HepG2 (cell line): ENCODE measurements at regions not wholly inside any gene's neighbourhood (a gene's known extent, or its start where the extent isn't known, plus 50 kb on each side); places are given as distances from the start of the nearest gene placed in this dataset.

ENCODE experiments used
- ATAC-seq: fragments of 200-7000 bp; cut with Tn5 transposase; 3 replicates; pipeline ENCODE4 v1.9.1; 2020; ENCODE audit warnings: mild to moderate bottlenecking, moderate library complexity
- BruUV-seq: library from RNA; stranded (reverse); fragments of 400-500 nt; replicated peaks from 2 replicates; lab custom pipeline; 2021; lab: Mats Ljungman, UMichigan
- CTCF ChIA-PET: fragments of 300-600 bp; formaldehyde crosslinking; extraction: SDS; loops from one replicate; lab custom pipeline; 2021; ENCODE audit warnings: low total read pairs, inconsistent platforms, low intra/inter-chr PET ratio; lab: Yijun Ruan, JAX
- POLR2A ChIA-PET: fragments of 350-600 bp; sonication (Branson Sonifier 250); formaldehyde crosslinking; loops from one replicate; lab custom pipeline; 2020; ENCODE audit warnings: antibody characterized with exemption, inconsistent platforms; lab: Yijun Ruan, JAX
- DNase-seq: peaks from one replicate; pipeline ENCODE4 v3.0.0-alpha.2; 2015; ENCODE audit warnings: low spot score
- FAIRE-seq: peaks from 3 replicates; lab custom pipeline; 2011; peaks lifted over from hg19 to GRCh38; lab: Jason Lieb, UNC
- H2AFZ ChIP-seq: one replicate; pipeline ENCODE4 v1.6.1; 2011; ENCODE audit warnings: low read length, inconsistent platforms
- H3K27ac ChIP-seq: fragments of 300-600 bp; 3 replicates; pipeline ENCODE4 v1.8.0; 2011; ENCODE audit warnings: mixed run types, mild to moderate bottlenecking, mixed read lengths, low read length, inconsistent platforms; ENCODE audit not compliant: insufficient read depth; ENCODE audit errors: extremely low read length
- H3K27me3 ChIP-seq, 2 experiments: fragments of 200-600 bp in 1 of 2; 2 replicates in 1 of 2; 3 replicates in 1 of 2; pipeline versions ENCODE4 v1.6.0 to v1.8.0; 2011; ENCODE audit warnings: low read length in 2 of 2, mild to moderate bottlenecking in 2 of 2, moderate library complexity in 2 of 2, inconsistent platforms in 1 of 2; ENCODE audit not compliant: insufficient read depth in 2 of 2, control insufficient read depth in 1 of 2
- H3K36me3 ChIP-seq, 2 experiments: fragments of 200-600 bp in 1 of 2; replicated peaks in 1 of 2; 2 replicates in 1 of 2; 3 replicates in 1 of 2; pipeline versions ENCODE4 v1.5.1 to v1.8.0; 2011; ENCODE audit warnings: low read length in 2 of 2, inconsistent platforms in 1 of 2; ENCODE audit not compliant: insufficient read depth in 2 of 2, control insufficient read depth in 1 of 2
- H3K4me1 ChIP-seq: 2 replicates; pipeline ENCODE4 v1.5.1; 2012; ENCODE audit warnings: low read length, inconsistent platforms; ENCODE audit not compliant: insufficient read depth
- H3K4me2 ChIP-seq: 2 replicates; pipeline ENCODE4 v1.6.0; 2011; ENCODE audit warnings: low read depth, low read length, inconsistent platforms
- H3K4me3 ChIP-seq, 3 experiments: fragments of 200-600 bp in 1 of 3; sonication (generic), shearing (Covaris generic) in 1 of 3; replicated peaks in 1 of 3; 2 replicates each; pipeline ENCODE4 v1.5.1; 2011 to 2016; ENCODE audit warnings: low read length in 3 of 3, inconsistent platforms in 2 of 3, low read depth in 2 of 3, mild to moderate bottlenecking in 2 of 3, control low read depth in 1 of 3, mixed read lengths in 1 of 3; ENCODE audit not compliant: insufficient read depth in 1 of 3
- H3K79me2 ChIP-seq: one replicate; pipeline ENCODE4 v1.6.1; 2011; ENCODE audit warnings: low read length, inconsistent platforms; ENCODE audit not compliant: insufficient read depth
- H3K9ac ChIP-seq: 2 replicates; pipeline ENCODE4 v1.6.0; 2011; ENCODE audit warnings: mild to moderate bottlenecking, low read depth, low read length, inconsistent platforms; ENCODE audit not compliant: insufficient read depth
- H3K9me3 ChIP-seq: 2 replicates; pipeline ENCODE4 v1.5.1; 2012; ENCODE audit warnings: mild to moderate bottlenecking, low read length
- H4K20me1 ChIP-seq: 2 replicates; pipeline ENCODE4 v1.6.0; 2011; ENCODE audit warnings: inconsistent platforms, mild to moderate bottlenecking, low read length, moderate library complexity; ENCODE audit not compliant: insufficient read depth
- ETV6 ChIP-seq: sonication (generic); formaldehyde crosslinking; conservative IDR thresholded peaks from 2 replicates; pipeline ENCODE4 v1.4.0; 2020; ENCODE audit warnings: missing genetic modification reagents
- IKZF4 ChIP-seq: sonication (generic); formaldehyde crosslinking; IDR thresholded peaks from 2 replicates; pipeline ENCODE4 v1.5.1; 2020; ENCODE audit warnings: borderline replicate concordance, mild to moderate bottlenecking, low read depth, missing genetic modification reagents; ENCODE audit errors: not compliant biosample characterization
- ISX ChIP-seq: sonication (generic); formaldehyde crosslinking; conservative IDR thresholded peaks from 2 replicates; pipeline ENCODE4 v1.5.0; 2020; ENCODE audit warnings: missing genetic modification reagents
- SMYD3 ChIP-seq: sonication (generic); formaldehyde crosslinking; IDR thresholded peaks from 2 replicates; pipeline ENCODE4 v1.8.1; 2023; ENCODE audit warnings: mild to moderate bottlenecking, missing genetic modification reagents
- ZBTB3 ChIP-seq: sonication (generic); formaldehyde crosslinking; IDR thresholded peaks from 2 replicates; pipeline ENCODE4 v1.4.0; 2020; ENCODE audit warnings: low read depth, mild to moderate bottlenecking, moderate library complexity, missing genetic modification reagents, borderline replicate concordance
- ZEB1 ChIP-seq: IDR thresholded peaks from 2 replicates; pipeline ENCODE4 v1.6.1; 2012; ENCODE audit warnings: mild to moderate bottlenecking, low read depth, inconsistent platforms; ENCODE audit not compliant: insufficient replicate concordance
- ZFX ChIP-seq: sonication (generic); formaldehyde crosslinking; IDR thresholded peaks from 2 replicates; pipeline ENCODE4 v1.4.0; 2020; ENCODE audit warnings: mild to moderate bottlenecking, low read depth, missing genetic modification reagents, moderate library complexity
- ZNF350 ChIP-seq: sonication (generic); formaldehyde crosslinking; IDR thresholded peaks from 2 replicates; pipeline ENCODE4 v1.4.0; 2020; ENCODE audit warnings: mild to moderate bottlenecking, low read depth, missing genetic modification reagents, borderline replicate concordance
- ZNF431 ChIP-seq: sonication (generic); formaldehyde crosslinking; IDR thresholded peaks from 2 replicates; pipeline ENCODE4 v1.9.0; 2022; ENCODE audit warnings: missing genetic modification reagents, low read depth, mild to moderate bottlenecking, borderline replicate concordance
- ZNF598 ChIP-seq: sonication (generic); formaldehyde crosslinking; IDR thresholded peaks from 2 replicates; pipeline ENCODE4 v1.5.1; 2020; ENCODE audit warnings: mild to moderate bottlenecking, missing genetic modification reagents, borderline replicate concordance
- ZNF660 ChIP-seq: sonication (generic); formaldehyde crosslinking; IDR thresholded peaks from 2 replicates; pipeline ENCODE4 v1.5.1; 2020; ENCODE audit warnings: mild to moderate bottlenecking, low read depth, missing genetic modification reagents, borderline replicate concordance
- WGBS: methylation state at CpG from one replicate; pipeline ENCODE4 v1.1.6; 2017; ENCODE audit warnings: low lambda C conversion rate; 5-methylcytosine and 5-hydroxymethylcytosine counted together
- in situ Hi-C: cut with HindIII; loops from 2 replicates; pipeline ENCODE4 v1.10.0; 2017; ENCODE audit warnings: low pct_unique_long_range_greater_than_20kb; ENCODE audit not compliant: extremely low pct_ligation_motif_present
- intact Hi-C: fragments of 100-400 bp; cut with micrococcal nuclease; formaldehyde crosslinking; loops from one replicate; pipeline ENCODE4 v1.10.0; 2022; ENCODE audit not compliant: unreplicated experiment
- TF ChIP-seq, protein P1 (sequence below): sonication (generic); formaldehyde crosslinking; IDR thresholded peaks from 2 replicates; pipeline ENCODE4 v1.4.0; 2020; ENCODE audit warnings: mild to moderate bottlenecking, missing genetic modification reagents
- TF ChIP-seq, protein P2 (sequence below): sonication (generic); formaldehyde crosslinking; IDR thresholded peaks from 2 replicates; pipeline ENCODE4 v1.5.0; 2020; ENCODE audit warnings: missing genetic modification reagents
- TF ChIP-seq, protein P3 (sequence below): sonication (generic); formaldehyde crosslinking; IDR thresholded peaks from 2 replicates; pipeline ENCODE4 v1.9.0; 2021; ENCODE audit warnings: missing genetic modification reagents, borderline replicate concordance

GRCh38 chr6:20292905-20293304 lies 80.6 kb upstream of the MBOAT1 start:
- TF ChIP-seq ZNF660 (CRISPR knock-in tag) (no peak), ETV6 (CRISPR knock-in tag) (no peak), ZBTB3 (CRISPR knock-in tag) (no peak), ISX (CRISPR knock-in tag) (no peak)
- ChIA-PET CTCF (interaction anchor here (1.7 to 4.3 kb wide), 2 partner anchors 201 to 235 kb away, joined by 5 to 74 read pairs; no protein-coding TSS in a partner anchor), POLR2A (no interaction called here)
- Histone ChIP-seq H3K36me3 (no peaks in the 10 kb centered on the region), H3K4me2 (no peak overlapping the region), H3K4me1 (no peaks in the 10 kb centered on the region), H3K79me2 (no peaks in the 10 kb centered on the region), H3K9ac (no peak overlapping the region), H3K27me3 (no peaks in the 10 kb centered on the region), H3K27ac (no peak overlapping the region), H3K9me3 (no peaks in the 10 kb centered on the region), H3K4me3 (no peak overlapping the region), H4K20me1 (no peaks in the 10 kb centered on the region), H2AFZ (no peak overlapping the region)
- FAIRE-seq (no peak), ATAC-seq (no peak), DNase-seq (no peak)
- WGBS = 38% methylated on average over 2 of the region's 2 CpGs
- no TSS peak for BruUV-seq
- in situ Hi-C loops (loop anchor here (5.0 kb wide), 1 partner anchor 234 kb away; no protein-coding TSS in a partner anchor), intact Hi-C loops (no loop called here)

- H2AFZ ChIP-seq = no peak overlapping the region
- no peaks in the 10 kb centered on the region for H3K4me1 ChIP-seq
- TF ChIP-seq ZFX (CRISPR knock-in tag) (no peak), IKZF4 (CRISPR knock-in tag) (no peak), ZNF598 (CRISPR knock-in tag) (no peak), ZNF350 (CRISPR knock-in tag) (no peak), SMYD3 (CRISPR knock-in tag) (no peak), ZEB1 (no peak), ZNF431 (no peak)
- TF ChIP-seq, protein P1, sequence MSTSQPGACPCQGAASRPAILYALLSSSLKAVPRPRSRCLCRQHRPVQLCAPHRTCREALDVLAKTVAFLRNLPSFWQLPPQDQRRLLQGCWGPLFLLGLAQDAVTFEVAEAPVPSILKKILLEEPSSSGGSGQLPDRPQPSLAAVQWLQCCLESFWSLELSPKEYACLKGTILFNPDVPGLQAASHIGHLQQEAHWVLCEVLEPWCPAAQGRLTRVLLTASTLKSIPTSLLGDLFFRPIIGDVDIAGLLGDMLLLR (CRISPR knock-in tag) = no peak
- TF ChIP-seq, protein P2, sequence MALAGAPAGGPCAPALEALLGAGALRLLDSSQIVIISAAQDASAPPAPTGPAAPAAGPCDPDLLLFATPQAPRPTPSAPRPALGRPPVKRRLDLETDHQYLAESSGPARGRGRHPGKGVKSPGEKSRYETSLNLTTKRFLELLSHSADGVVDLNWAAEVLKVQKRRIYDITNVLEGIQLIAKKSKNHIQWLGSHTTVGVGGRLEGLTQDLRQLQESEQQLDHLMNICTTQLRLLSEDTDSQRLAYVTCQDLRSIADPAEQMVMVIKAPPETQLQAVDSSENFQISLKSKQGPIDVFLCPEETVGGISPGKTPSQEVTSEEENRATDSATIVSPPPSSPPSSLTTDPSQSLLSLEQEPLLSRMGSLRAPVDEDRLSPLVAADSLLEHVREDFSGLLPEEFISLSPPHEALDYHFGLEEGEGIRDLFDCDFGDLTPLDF (CRISPR knock-in tag) = no peak
- TF ChIP-seq, protein P3, sequence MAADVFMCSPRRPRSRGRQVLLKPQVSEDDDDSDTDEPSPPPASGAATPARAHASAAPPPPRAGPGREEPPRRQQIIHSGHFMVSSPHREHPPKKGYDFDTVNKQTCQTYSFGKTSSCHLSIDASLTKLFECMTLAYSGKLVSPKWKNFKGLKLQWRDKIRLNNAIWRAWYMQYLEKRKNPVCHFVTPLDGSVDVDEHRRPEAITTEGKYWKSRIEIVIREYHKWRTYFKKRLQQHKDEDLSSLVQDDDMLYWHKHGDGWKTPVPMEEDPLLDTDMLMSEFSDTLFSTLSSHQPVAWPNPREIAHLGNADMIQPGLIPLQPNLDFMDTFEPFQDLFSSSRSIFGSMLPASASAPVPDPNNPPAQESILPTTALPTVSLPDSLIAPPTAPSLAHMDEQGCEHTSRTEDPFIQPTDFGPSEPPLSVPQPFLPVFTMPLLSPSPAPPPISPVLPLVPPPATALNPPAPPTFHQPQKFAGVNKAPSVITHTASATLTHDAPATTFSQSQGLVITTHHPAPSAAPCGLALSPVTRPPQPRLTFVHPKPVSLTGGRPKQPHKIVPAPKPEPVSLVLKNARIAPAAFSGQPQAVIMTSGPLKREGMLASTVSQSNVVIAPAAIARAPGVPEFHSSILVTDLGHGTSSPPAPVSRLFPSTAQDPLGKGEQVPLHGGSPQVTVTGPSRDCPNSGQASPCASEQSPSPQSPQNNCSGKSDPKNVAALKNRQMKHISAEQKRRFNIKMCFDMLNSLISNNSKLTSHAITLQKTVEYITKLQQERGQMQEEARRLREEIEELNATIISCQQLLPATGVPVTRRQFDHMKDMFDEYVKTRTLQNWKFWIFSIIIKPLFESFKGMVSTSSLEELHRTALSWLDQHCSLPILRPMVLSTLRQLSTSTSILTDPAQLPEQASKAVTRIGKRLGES (CRISPR knock-in tag) = no peak
- no TSS peak for BruUV-seq
- POLR2A ChIA-PET = no interaction called here
- H3K36me3 ChIP-seq = no peaks in the 10 kb centered on the region
- no peaks in the 10 kb centered on the region for H4K20me1 ChIP-seq
- intact Hi-C loops (no loop called here), in situ Hi-C loops (no loop called here)
- ATAC-seq (no peak), DNase-seq (no peak), FAIRE-seq (no peak)
- no peak overlapping the region for H3K4me2 ChIP-seq
- H3K9me3 ChIP-seq = no peaks in the 10 kb centered on the region
- H3K27me3 ChIP-seq = peaks cover 0 to 4% of the 10 kb centered on the region in 2 experiments; a peak in 1 of 5 replicates
- CTCF ChIA-PET = no interaction called here
- H3K4me3 ChIP-seq = no peak overlapping the region
- no peak overlapping the region for H3K9ac ChIP-seq
- no peak overlapping the region for H3K27ac ChIP-seq
- H3K79me2 ChIP-seq = no peaks in the 10 kb centered on the region
- 93% methylated on average over 3 of the region's 29 CpGs for WGBS
These were observed 89.0 kb upstream of the MBOAT1 start for GRCh38 chr6:20301256-20301655.
